HG03558 (cell line): ENCODE measurements at regions not wholly inside any gene's neighbourhood (a gene's known extent, or its start where the extent isn't known, plus 50 kb on each side); places are given as distances from the start of the nearest gene placed in this dataset.

Source experiments
- ATAC-seq: cut with Tn5 transposase; IDR thresholded peaks from one replicate; pipeline ENCODE4 v1.9.1; 2021; ENCODE audit warnings: moderate number of reproducible peaks; ENCODE audit not compliant: unreplicated experiment; ENCODE audit errors: extremely low read depth

- no peak for ATAC-seq
Measured at GRCh38 chr12:91523831-91524230, 341.2 kb upstream of the DCN start.

GRCh38 chr12:91516695-91517047, 334.1 kb upstream of the DCN start:
- no peak for ATAC-seq

- no peak for ATAC-seq
Measured at GRCh38 chr12:91515944-91516694, 333.5 kb upstream of the DCN start.

- no peak for ATAC-seq
Measured at GRCh38 chr12:91513313-91513712, 330.7 kb upstream of the DCN start.

GRCh38 chr12:91511795-91512420, 329.3 kb upstream of the DCN start:
- ATAC-seq = no peak

GRCh38 chr12:91507754-91508153, 325.1 kb upstream of the DCN start:
- no peak for ATAC-seq

GRCh38 chr12:91506452-91506851, 323.8 kb upstream of the DCN start:
- no peak for ATAC-seq

- no peak for ATAC-seq
Measured at GRCh38 chr12:91505006-91505405, 322.4 kb upstream of the DCN start.

GRCh38 chr12:91502208-91502607, 319.6 kb upstream of the DCN start:
- ATAC-seq = no peak

GRCh38 chr12:91496337-91496736, 313.7 kb upstream of the DCN start:
- no peak for ATAC-seq

- no peak for ATAC-seq
Measured at GRCh38 chr12:91493308-91493707, 310.7 kb upstream of the DCN start.

GRCh38 chr12:91492648-91493047, 310.0 kb upstream of the DCN start:
- ATAC-seq = no peak

GRCh38 chr12:91490667-91491311, 308.2 kb upstream of the DCN start:
- no peak for ATAC-seq

- no peak for ATAC-seq
Measured at GRCh38 chr12:91483471-91483985, 300.9 kb upstream of the DCN start.

GRCh38 chr12:91482231-91482630, 299.6 kb upstream of the DCN start:
- ATAC-seq = no peak

GRCh38 chr12:91478500-91478899, 295.9 kb upstream of the DCN start:
- ATAC-seq = no peak

- no peak for ATAC-seq
Measured at GRCh38 chr12:91467686-91468085, 285.1 kb upstream of the DCN start.

GRCh38 chr12:91461061-91461460, 278.4 kb upstream of the DCN start:
- ATAC-seq = no peak

- ATAC-seq = no peak
Measured at GRCh38 chr12:91460469-91460868, 277.9 kb upstream of the DCN start.

GRCh38 chr12:91455321-91455720, 272.7 kb upstream of the DCN start:
- no peak for ATAC-seq

GRCh38 chr12:91454179-91454578, 271.6 kb upstream of the DCN start:
- ATAC-seq = no peak
